ENCODE measurements at regions not wholly inside any gene's neighbourhood (a gene's known extent, or its start where the extent isn't known, plus 50 kb on each side); places are given as distances from the start of the nearest gene placed in this dataset.

- Mint-ChIP-seq H3K36me3 (ENCODE audit: low read depth) (no peaks in the 10 kb centered on the region), H3K27me3 (ENCODE audit: insufficient read depth) (no peaks in the 10 kb centered on the region), H3K9me3 (peaks cover 20% of the 10 kb centered on the region), H3K4me1 (ENCODE audit: low read depth) (no peaks in the 10 kb centered on the region), H3K4me3 (no peak overlapping the region), H3K27ac (no peak overlapping the region)
- intact Hi-C loops (cut with micrococcal nuclease) = no loop called here
- DNase-seq (ENCODE audit: low spot score) = no peak
Observed at GRCh38 chr11:25691959-25692358, 640.0 kb upstream of the ANO3 start.

GRCh38 chr11:25702417-25702816, 629.5 kb upstream of the ANO3 start:
- Mint-ChIP-seq H3K36me3 (ENCODE audit: low read depth) (no peaks in the 10 kb centered on the region), H3K9me3 (peaks cover 12% of the 10 kb centered on the region), H3K4me1 (ENCODE audit: low read depth) (no peaks in the 10 kb centered on the region), H3K4me3 (no peak overlapping the region), H3K27me3 (ENCODE audit: insufficient read depth) (no peaks in the 10 kb centered on the region), H3K27ac (no peak overlapping the region)
- DNase-seq (ENCODE audit: low spot score) = no peak
- intact Hi-C loops (cut with micrococcal nuclease) = no loop called here

- H3K9me3 Mint-ChIP-seq = peaks cover 11% of the 10 kb centered on the region
- no peak for DNase-seq (ENCODE audit: low spot score)
- intact Hi-C loops (cut with micrococcal nuclease) = no loop called here
- no peaks in the 10 kb centered on the region for H3K27me3 Mint-ChIP-seq (ENCODE audit: insufficient read depth)
- no peak overlapping the region for H3K4me3 Mint-ChIP-seq
- H3K4me1 Mint-ChIP-seq (ENCODE audit: low read depth) = no peaks in the 10 kb centered on the region
- no peaks in the 10 kb centered on the region for H3K36me3 Mint-ChIP-seq (ENCODE audit: low read depth)
- no peak overlapping the region for H3K27ac Mint-ChIP-seq
Observed at GRCh38 chr11:25710975-25711374, 621.0 kb upstream of the ANO3 start.

- DNase-seq (ENCODE audit: low spot score) = no peak
- intact Hi-C loops (cut with micrococcal nuclease) = no loop called here
- H3K4me1 Mint-ChIP-seq (ENCODE audit: low read depth) = no peaks in the 10 kb centered on the region
- no peak overlapping the region for H3K4me3 Mint-ChIP-seq
- H3K27ac Mint-ChIP-seq = no peak overlapping the region
- H3K9me3 Mint-ChIP-seq = peaks cover 43% of the 10 kb centered on the region
- no peaks in the 10 kb centered on the region for H3K27me3 Mint-ChIP-seq (ENCODE audit: insufficient read depth)
- no peaks in the 10 kb centered on the region for H3K36me3 Mint-ChIP-seq (ENCODE audit: low read depth)
Observed at GRCh38 chr11:25727944-25728343, 604.0 kb upstream of the ANO3 start.

- Mint-ChIP-seq H3K9me3 (peaks cover 31% of the 10 kb centered on the region), H3K27me3 (ENCODE audit: insufficient read depth) (no peaks in the 10 kb centered on the region), H3K36me3 (ENCODE audit: low read depth) (no peaks in the 10 kb centered on the region), H3K27ac (no peak overlapping the region), H3K4me1 (ENCODE audit: low read depth) (no peaks in the 10 kb centered on the region), H3K4me3 (no peak overlapping the region)
- intact Hi-C loops (cut with micrococcal nuclease) = no loop called here
- DNase-seq (ENCODE audit: low spot score) = no peak
Observed at GRCh38 chr11:25730230-25730629, 601.7 kb upstream of the ANO3 start.

GRCh38 chr11:25733777-25734176, 598.2 kb upstream of the ANO3 start:
- no peaks in the 10 kb centered on the region for H3K36me3 Mint-ChIP-seq (ENCODE audit: low read depth)
- no peak overlapping the region for H3K4me3 Mint-ChIP-seq
- no peak for DNase-seq (ENCODE audit: low spot score)
- H3K4me1 Mint-ChIP-seq (ENCODE audit: low read depth) = no peaks in the 10 kb centered on the region
- H3K9me3 Mint-ChIP-seq = peaks cover 4% of the 10 kb centered on the region
- intact Hi-C loops (cut with micrococcal nuclease) = no loop called here
- H3K27ac Mint-ChIP-seq = no peak overlapping the region
- H3K27me3 Mint-ChIP-seq (ENCODE audit: insufficient read depth) = no peaks in the 10 kb centered on the region

- Mint-ChIP-seq H3K4me1 (ENCODE audit: low read depth) (no peaks in the 10 kb centered on the region), H3K27me3 (ENCODE audit: insufficient read depth) (no peaks in the 10 kb centered on the region), H3K36me3 (ENCODE audit: low read depth) (no peaks in the 10 kb centered on the region), H3K9me3 (peaks cover 2% of the 10 kb centered on the region), H3K27ac (no peak overlapping the region), H3K4me3 (no peak overlapping the region)
- intact Hi-C loops (cut with micrococcal nuclease) = no loop called here
- DNase-seq (ENCODE audit: low spot score) = no peak
Observed at GRCh38 chr11:25734591-25735211, 597.2 kb upstream of the ANO3 start.

- no peaks in the 10 kb centered on the region for H3K27me3 Mint-ChIP-seq (ENCODE audit: insufficient read depth)
- H3K27ac Mint-ChIP-seq = no peak overlapping the region
- intact Hi-C loops (cut with micrococcal nuclease) = no loop called here
- H3K36me3 Mint-ChIP-seq (ENCODE audit: low read depth) = no peaks in the 10 kb centered on the region
- no peak overlapping the region for H3K4me3 Mint-ChIP-seq
- DNase-seq (ENCODE audit: low spot score) = no peak
- peaks cover 5% of the 10 kb centered on the region for H3K9me3 Mint-ChIP-seq
- H3K4me1 Mint-ChIP-seq (ENCODE audit: low read depth) = no peaks in the 10 kb centered on the region
Observed at GRCh38 chr11:25737071-25737675, 594.8 kb upstream of the ANO3 start.

GRCh38 chr11:25741886-25742285, 590.0 kb upstream of the ANO3 start:
- Mint-ChIP-seq H3K9me3 (peaks cover 5% of the 10 kb centered on the region), H3K27ac (no peak overlapping the region), H3K27me3 (ENCODE audit: insufficient read depth) (no peaks in the 10 kb centered on the region), H3K4me3 (no peak overlapping the region), H3K4me1 (ENCODE audit: low read depth) (no peaks in the 10 kb centered on the region), H3K36me3 (ENCODE audit: low read depth) (no peaks in the 10 kb centered on the region)
- intact Hi-C loops (cut with micrococcal nuclease) = no loop called here
- DNase-seq (ENCODE audit: low spot score) = no peak

- H3K36me3 Mint-ChIP-seq (ENCODE audit: low read depth) = no peaks in the 10 kb centered on the region
- peaks cover 5% of the 10 kb centered on the region for H3K9me3 Mint-ChIP-seq
- intact Hi-C loops (cut with micrococcal nuclease) = no loop called here
- no peaks in the 10 kb centered on the region for H3K4me1 Mint-ChIP-seq (ENCODE audit: low read depth)
- no peak for DNase-seq (ENCODE audit: low spot score)
- no peaks in the 10 kb centered on the region for H3K27me3 Mint-ChIP-seq (ENCODE audit: insufficient read depth)
- H3K27ac Mint-ChIP-seq = no peak overlapping the region
- H3K4me3 Mint-ChIP-seq = no peak overlapping the region
Observed at GRCh38 chr11:25742800-25743199, 589.1 kb upstream of the ANO3 start.

GRCh38 chr11:25755381-25755780, 576.5 kb upstream of the ANO3 start:
- no peak overlapping the region for H3K4me3 Mint-ChIP-seq
- DNase-seq (ENCODE audit: low spot score) = no peak
- H3K9me3 Mint-ChIP-seq = peaks cover 8% of the 10 kb centered on the region
- intact Hi-C loops (cut with micrococcal nuclease) = no loop called here
- no peaks in the 10 kb centered on the region for H3K4me1 Mint-ChIP-seq (ENCODE audit: low read depth)
- H3K27ac Mint-ChIP-seq = no peak overlapping the region
- H3K36me3 Mint-ChIP-seq (ENCODE audit: low read depth) = no peaks in the 10 kb centered on the region
- no peaks in the 10 kb centered on the region for H3K27me3 Mint-ChIP-seq (ENCODE audit: insufficient read depth)

GRCh38 chr11:25755918-25756584, 575.9 kb upstream of the ANO3 start:
- no peaks in the 10 kb centered on the region for H3K27me3 Mint-ChIP-seq (ENCODE audit: insufficient read depth)
- H3K4me1 Mint-ChIP-seq (ENCODE audit: low read depth) = no peaks in the 10 kb centered on the region
- no peak overlapping the region for H3K4me3 Mint-ChIP-seq
- DNase-seq (ENCODE audit: low spot score) = no peak
- no peak overlapping the region for H3K27ac Mint-ChIP-seq
- H3K36me3 Mint-ChIP-seq (ENCODE audit: low read depth) = no peaks in the 10 kb centered on the region
- peaks cover 12% of the 10 kb centered on the region for H3K9me3 Mint-ChIP-seq
- intact Hi-C loops (cut with micrococcal nuclease) = no loop called here

- H3K9me3 Mint-ChIP-seq = peaks cover 26% of the 10 kb centered on the region
- no peak overlapping the region for H3K27ac Mint-ChIP-seq
Observed at GRCh38 chr11:25758145-25758661, 573.7 kb upstream of the ANO3 start.

More at GRCh38 chr11:25758145-25758661, 573.7 kb upstream of the ANO3 start:
- DNase-seq (ENCODE audit: low spot score) = no peak
- no peak overlapping the region for H3K4me3 Mint-ChIP-seq
- no peaks in the 10 kb centered on the region for H3K4me1 Mint-ChIP-seq (ENCODE audit: low read depth)
- H3K36me3 Mint-ChIP-seq (ENCODE audit: low read depth) = no peaks in the 10 kb centered on the region
- intact Hi-C loops (cut with micrococcal nuclease) = no loop called here
- H3K27me3 Mint-ChIP-seq (ENCODE audit: insufficient read depth) = no peaks in the 10 kb centered on the region

Measured in activated T-helper 1 cell treated with anti-CD3 and anti-CD28 coated beads, Interleukin-12 subunit alpha, Interleukin-12 subunit beta, Interleukin-2, Interleukin-4 antibody, amounts not matched to agents 30 ng/mL and 10 ng/mL and 1 ng/mL, durations not matched to agents 14 hours and 24 hours and 36 hours (primary cell).